ENCODE measurements at regions not wholly inside any gene's neighbourhood (a gene's known extent, or its start where the extent isn't known, plus 50 kb on each side); places are given as distances from the start of the nearest gene placed in this dataset.

- TF ChIP-seq PYGO2 (tag; IDR thresholded peaks at IDR 0.05) (no peak), POLR2A (conservative IDR thresholded peaks at IDR 0.05) (no peak), CTCF (IDR thresholded peaks at IDR 0.05 in 2 of 3, conservative IDR thresholded peaks at IDR 0.05 in 1 of 3; ENCODE audit: insufficient read depth in 2 of 3, low read depth in 1 of 3, low read length in 3 of 3) (no peak), RBFOX2 (IDR thresholded peaks at IDR 0.05; ENCODE audit: low read depth, low read length) (no peak), ZNF263 (CRISPR knock-in tag; IDR thresholded peaks at IDR 0.05; ENCODE audit: borderline replicate concordance) (no peak), CC2D1A (IDR thresholded peaks at IDR 0.05) (no peak), SIX5 (IDR thresholded peaks at IDR 0.05; ENCODE audit: borderline replicate concordance in 1 of 2, insufficient read depth in 1 of 2, low read depth in 1 of 2, low read length in 2 of 2) (no peak), NR1H2 (CRISPR knock-in tag; IDR thresholded peaks at IDR 0.05) (no peak), FOXA3 (CRISPR knock-in tag; conservative IDR thresholded peaks at IDR 0.05 in 1 of 2, IDR thresholded peaks at IDR 0.05 in 1 of 2) (no peak), HDAC2 (IDR thresholded peaks at IDR 0.05) (no peak), CEBPB (tag; IDR thresholded peaks at IDR 0.05) (no peak), ZKSCAN1 (IDR thresholded peaks at IDR 0.05; ENCODE audit: low read depth, low read length) (no peak), LEF1 (IDR thresholded peaks at IDR 0.05) (no peak)
These were observed 220.8 kb upstream of the DAB1 start for GRCh38 chr1:57644667-57645066.

Measured in K562 (cell line).